NCI-H460 (cell line): ENCODE measurements at regions not wholly inside any gene's neighbourhood (a gene's known extent, or its start where the extent isn't known, plus 50 kb on each side); places are given as distances from the start of the nearest gene placed in this dataset.
"Not testable (repeated sequence)": the region's sequence is repeated elsewhere in the genome, so short reads cannot be mapped to it uniquely, and the experiment has no call there.

Source experiments
- DNase-seq: peaks from one replicate; pipeline ENCODE4 v3.0.0-alpha.2; 2016; ENCODE audit warnings: low read depth; ENCODE audit errors: extremely low read depth

DNA sequence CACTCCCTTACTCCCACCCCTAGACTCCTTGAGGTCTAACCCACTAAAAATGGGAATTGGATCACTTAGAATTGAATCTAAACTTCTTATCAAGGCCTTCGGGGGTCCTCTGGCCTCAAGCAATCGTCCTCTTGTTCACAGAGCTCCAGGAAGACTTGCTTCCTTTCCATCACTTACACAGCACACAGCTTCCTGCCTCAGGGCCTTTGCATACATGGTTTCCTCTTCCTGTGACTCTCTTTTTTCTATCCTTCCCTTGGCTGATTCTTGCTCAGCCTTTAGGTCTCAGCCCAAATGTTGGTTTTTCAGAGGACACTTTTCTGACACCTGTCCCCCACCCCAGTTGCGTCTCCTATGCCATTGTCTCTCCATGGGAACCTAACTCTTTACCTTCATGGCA lies 50.0 kb upstream of the ALDH1B1 start:
- no peak for DNase-seq

DNA sequence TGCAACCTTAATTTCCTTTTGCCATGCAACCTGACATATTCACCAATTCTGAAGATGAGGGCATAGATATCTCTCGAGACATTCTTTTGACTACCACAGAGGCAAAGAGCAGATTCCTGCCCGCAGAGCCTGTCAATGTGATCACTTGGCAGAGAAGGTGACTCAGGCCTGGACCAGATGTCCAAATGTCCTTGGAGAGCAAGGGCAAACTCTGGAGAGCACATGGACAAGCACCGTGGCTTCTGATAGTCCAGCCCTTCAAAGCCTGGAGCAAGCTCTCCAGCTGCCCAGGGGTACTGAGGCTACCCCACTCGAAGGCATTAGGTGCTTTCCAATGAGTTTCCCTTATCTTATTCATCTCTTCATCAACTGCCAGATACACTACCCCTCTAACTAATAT lies 50.4 kb upstream of the ALDH1B1 start:
- no peak for DNase-seq

- DNase-seq, result no peak
Observed at GRCh38 chr9:38339496-38339895, 53.0 kb upstream of the ALDH1B1 start.

- no peak for DNase-seq
Observed at GRCh38 chr9:38339087-38339486, 53.4 kb upstream of the ALDH1B1 start.

DNA sequence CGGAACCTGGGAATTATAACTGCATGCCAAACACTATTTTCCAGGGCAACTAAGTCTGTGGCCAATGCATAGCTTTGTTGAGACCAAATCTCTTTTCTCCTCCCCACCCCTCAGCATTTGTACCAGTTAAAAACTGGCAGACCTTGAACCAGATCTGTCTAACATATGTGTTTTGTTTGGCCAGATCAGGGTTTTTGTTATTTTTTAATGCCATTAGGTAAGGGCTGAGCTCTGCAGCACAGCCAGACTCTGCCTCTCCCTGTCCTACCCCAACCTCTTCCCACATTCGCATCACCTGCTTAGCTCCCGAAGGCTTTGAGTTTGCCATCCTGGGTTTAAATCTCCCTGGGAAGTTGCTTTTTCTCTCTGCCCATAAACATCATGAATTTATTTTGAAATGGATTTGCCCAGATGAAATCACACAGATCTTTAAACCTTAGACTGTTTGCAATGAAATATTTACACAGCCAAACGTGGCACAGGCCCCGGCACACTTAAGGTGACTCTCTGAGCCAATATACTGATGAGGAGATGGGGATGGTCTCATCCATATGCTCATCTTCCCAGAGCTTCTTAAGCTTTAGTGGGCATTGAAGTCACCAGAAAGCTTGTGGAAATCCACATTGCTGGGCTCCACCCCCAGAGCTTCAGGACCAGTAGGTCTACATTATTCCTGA lies 54.0 kb upstream of the ALDH1B1 start:
- no peak for DNase-seq

- DNase-seq, result no peak
Observed at GRCh38 chr9:38337706-38338264, 54.7 kb upstream of the ALDH1B1 start.

- DNase-seq, result no peak
Observed at GRCh38 chr9:38337181-38337580, 55.3 kb upstream of the ALDH1B1 start.

DNA sequence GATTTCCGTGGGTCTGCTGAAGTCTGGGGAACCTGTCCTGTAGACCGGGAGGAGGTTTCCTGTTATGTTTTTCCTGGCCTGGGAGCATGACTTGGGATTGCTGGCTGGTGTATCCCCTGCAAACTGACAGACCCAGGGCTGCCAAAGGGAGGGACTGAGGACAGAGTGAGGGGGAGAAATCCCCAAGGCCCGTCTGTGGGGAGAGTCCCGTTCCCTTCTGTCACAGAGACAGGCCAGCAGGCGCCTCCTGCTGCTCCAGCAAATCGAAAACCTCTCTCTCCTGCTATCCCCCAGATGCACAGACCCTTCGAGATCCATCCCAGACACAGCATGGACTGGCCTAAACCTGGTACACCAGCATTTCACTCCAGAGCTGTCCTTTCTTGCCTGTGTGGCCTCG lies 56.2 kb upstream of the ALDH1B1 start:
- DNase-seq, result no peak

DNA sequence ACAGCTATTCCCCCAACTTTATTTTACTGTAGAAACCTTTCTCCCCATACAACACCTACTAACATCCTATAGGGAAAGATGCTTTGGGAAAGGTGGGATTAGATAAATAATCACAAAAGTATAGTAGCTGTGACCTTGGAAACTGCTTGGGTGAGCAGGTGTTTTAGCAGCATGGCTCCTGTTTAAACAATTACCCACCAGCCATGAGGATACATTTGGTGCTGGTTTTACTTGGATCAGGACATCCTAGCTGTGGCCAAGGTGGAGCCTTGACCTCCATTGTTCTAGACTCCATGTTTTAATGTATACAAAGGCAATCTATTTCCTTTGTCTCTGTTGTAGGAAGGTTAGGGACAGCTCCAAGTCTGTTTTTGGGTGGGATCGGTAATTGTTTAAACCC lies 56.8 kb upstream of the ALDH1B1 start:
- DNase-seq, result no peak

DNA sequence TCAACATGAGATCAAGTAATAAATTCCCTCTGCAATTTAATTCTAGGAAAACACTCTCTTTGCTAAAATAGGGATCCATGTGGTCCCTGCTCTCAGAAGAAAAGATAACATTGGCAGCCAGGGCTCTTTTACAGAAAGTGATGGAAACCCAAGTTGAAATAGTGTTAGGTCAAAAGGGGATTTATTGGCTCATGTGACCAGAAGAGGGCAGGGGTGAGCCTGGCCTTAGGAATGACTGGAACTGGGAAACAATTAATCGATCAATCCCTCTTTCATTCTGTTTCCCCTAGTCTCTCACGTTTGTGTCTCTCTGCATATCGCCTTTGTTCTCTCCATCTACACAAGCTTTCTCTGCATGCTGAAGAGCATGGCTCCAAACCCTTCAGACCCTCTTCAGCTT lies 58.3 kb upstream of the ALDH1B1 start:
- no peak for DNase-seq

- no peak for DNase-seq
Observed at GRCh38 chr9:38333047-38333446, 59.5 kb upstream of the ALDH1B1 start.

- no peak for DNase-seq
Observed at GRCh38 chr9:38332625-38333024, 59.9 kb upstream of the ALDH1B1 start.

GRCh38 chr9:38331141-38331540 lies 61.4 kb upstream of the ALDH1B1 start:
- no peak for DNase-seq

DNA sequence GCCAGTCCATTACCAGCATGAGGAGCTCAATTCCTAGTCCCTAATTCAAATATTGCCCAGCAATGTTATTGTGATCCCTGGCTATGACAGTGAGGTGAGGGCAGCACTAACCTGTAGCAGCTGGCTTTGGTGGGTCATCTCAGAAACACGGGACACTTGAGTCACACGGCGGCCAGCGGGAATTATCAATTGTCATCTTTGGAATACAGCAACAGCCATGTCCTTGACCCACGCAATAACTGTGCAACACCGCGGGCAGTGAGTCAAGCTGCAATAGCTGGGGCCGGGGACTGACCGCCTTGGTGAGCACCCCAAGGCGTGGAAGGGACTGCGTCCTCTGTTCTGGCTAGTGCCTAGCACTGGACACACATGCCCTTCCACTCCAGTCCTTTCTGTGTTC lies 62.5 kb upstream of the ALDH1B1 start:
- no peak for DNase-seq

DNA sequence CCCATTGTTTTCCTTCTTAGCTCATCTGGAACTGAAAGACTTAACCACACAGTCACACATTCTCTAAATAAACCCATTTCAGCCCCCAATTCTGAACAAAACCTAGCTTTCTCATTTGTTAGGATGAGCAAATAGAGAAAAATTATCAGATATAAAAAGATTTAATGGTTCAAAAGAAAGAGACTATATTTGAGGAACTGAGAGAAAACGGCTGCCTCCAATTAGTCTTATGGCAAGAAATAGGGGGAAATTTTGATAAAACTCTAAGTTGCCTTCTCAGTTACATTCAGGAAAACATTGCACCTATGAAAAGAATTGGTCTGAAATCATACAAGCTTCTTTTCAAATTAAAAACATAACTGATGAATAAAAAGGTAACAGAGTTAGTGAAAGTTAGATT lies 63.7 kb upstream of the ALDH1B1 start:
- no peak for DNase-seq

- DNase-seq, result no peak
Observed at GRCh38 chr9:38326122-38326521, 66.4 kb upstream of the ALDH1B1 start.

DNA sequence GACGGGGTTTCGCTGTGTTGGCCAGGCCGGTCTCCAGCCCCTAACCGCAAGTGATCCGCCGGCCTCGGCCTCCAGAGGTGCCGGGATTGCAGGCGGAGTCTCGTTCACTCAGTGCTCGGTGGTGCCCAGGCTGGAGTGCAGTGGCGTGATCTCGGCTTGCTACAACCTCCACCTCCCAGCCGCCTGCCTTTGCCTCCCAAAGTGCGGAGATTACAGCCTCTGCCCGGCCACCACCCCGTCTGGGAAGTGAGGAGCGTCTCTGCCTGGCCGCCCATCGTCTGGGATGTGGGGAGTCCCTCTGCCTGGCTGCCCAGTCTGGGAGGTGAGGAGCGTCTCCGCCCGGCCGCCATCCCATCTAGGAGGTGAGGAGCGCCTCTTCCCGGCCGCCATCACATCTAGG lies 68.3 kb upstream of the ALDH1B1 start:
- DNase-seq, result not testable (repeated sequence)

DNA sequence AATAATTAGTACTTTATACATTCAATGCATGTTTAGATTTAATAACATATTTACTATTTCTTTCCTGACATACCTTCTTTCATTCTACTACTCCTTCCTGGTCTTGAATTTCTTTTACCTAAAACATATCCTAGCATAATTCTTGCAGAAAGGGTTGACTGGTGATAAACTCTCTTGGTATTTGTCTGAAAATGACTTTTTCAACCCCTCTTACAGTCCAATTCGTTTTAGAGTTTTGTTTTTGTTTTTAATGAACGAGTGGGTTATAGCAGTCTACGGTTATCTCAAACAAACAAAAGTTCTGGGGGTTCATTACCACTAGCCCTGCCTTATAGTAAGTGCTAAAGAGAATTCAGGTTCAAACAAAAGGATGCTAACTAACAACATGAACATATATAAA lies 69.6 kb upstream of the ALDH1B1 start:
- DNase-seq, result no peak

- no peak for DNase-seq
Observed at GRCh38 chr9:38319496-38320173, 72.9 kb upstream of the ALDH1B1 start.

DNA sequence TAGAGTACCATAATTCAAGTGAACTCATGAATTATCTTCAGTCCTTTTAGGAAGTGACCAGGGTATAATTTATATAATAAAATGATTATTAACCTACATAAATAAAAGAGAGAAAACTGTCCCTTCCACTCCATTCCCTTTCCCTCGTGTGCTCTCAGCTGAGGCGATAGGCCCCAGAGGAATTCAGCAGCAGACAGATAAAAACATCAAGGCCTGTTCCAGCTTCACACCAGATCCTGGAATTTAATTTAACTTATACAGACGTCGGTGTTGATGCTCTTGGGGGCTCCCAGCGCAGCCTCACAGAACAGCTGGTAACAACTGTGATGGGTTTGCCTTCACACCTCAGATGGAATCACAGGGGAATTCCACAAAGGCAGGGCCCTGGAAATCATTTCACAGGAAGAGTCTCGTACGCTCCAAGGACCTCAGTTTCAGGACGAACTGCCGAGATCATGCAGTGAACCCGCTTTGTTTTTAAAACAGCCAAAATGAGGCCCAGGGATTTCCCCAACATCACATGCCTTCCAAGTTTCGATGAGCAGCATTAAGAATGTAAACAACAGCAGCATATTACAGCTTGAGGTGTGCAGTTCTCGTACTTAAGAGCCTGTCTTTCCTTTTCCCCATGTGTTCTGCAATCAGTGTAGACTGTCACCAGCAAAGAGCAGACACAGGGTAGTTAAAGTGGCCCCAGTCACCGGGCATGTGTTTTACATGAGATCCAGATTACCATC lies 73.6 kb upstream of the ALDH1B1 start:
- no peak for DNase-seq

- DNase-seq, result no peak
Observed at GRCh38 chr9:38316166-38316780, 76.2 kb upstream of the ALDH1B1 start.
